Right cardiac atrium (tissue), 5 donors: ENCODE measurements at regions not wholly inside any gene's neighbourhood (a gene's known extent, or its start where the extent isn't known, plus 50 kb on each side); places are given as distances from the start of the nearest gene placed in this dataset.

Experiments used
- ATAC-seq, 2 donors: fragments of 200-7000 bp; cut with Tn5 transposase; one replicate each; pipeline versions ENCODE4 v1.8.0 to v1.9.1; 2020; ENCODE audit warnings: moderate library complexity in 2 of 2, mild to moderate bottlenecking in 1 of 2
- DNase-seq, 3 donors: peaks; one replicate each; pipeline ENCODE4 v3.0.0-alpha.2; 2020
- H3K27ac ChIP-seq: one replicate; pipeline ENCODE4 v1.5.1; 2013; ENCODE audit warnings: mild to moderate bottlenecking, low read length, control low read depth, moderate library complexity
- H3K27me3 ChIP-seq: one replicate; pipeline ENCODE4 v1.6.1; 2013; ENCODE audit not compliant: control insufficient read depth, insufficient read depth
- H3K4me1 ChIP-seq: one replicate; pipeline ENCODE4 v1.6.1; 2013; ENCODE audit warnings: low read length; ENCODE audit not compliant: control insufficient read depth, insufficient read depth
- H3K4me3 ChIP-seq: one replicate; pipeline ENCODE4 v1.5.1; 2013; ENCODE audit warnings: low read length, control low read depth
- H3K9me3 ChIP-seq: one replicate; pipeline ENCODE4 v1.6.1; 2013; ENCODE audit warnings: low read length; ENCODE audit not compliant: control insufficient read depth
- WGBS: extraction: QIAGEN DNeasy Blood & Tissue Kit; methylation state at CpG from one replicate; pipeline ENCODE4 v1.1.7; 2013; 5-methylcytosine and 5-hydroxymethylcytosine counted together
- intact Hi-C, 4 donors: fragments of 100-400 bp; cut with DNase I; formaldehyde crosslinking; loops; one replicate each; pipeline versions ENCODE4 v1.11.0 to v1.14.0; 2022 to 2023
- donor health status: healthy with polysubstance abuse.
- donor health status: DM: no; HTN: yes; CAD: no.
- donor health status: DM: no; HTN: no; CAD: no.
- donor health status: DM: no; HTN: yes; CAD: no; lungs with severe emphysema.
- donor health status: DM: yes; HTN: yes; CAD: no.

- Histone ChIP-seq H3K4me3 (no peak overlapping the region), H3K27ac (no peak overlapping the region), H3K4me1 (no peaks in the 10 kb centered on the region), H3K27me3 (no peaks in the 10 kb centered on the region), H3K9me3 (no peaks in the 10 kb centered on the region)
- 63% methylated on average over 7 of the region's 7 CpGs for WGBS
- ATAC-seq, result no peak
- no peak for DNase-seq
- intact Hi-C loops, result no loop called here
These were observed 205.4 kb upstream of the SNX19 start for GRCh38 chr11:131121426-131122333.

DNA sequence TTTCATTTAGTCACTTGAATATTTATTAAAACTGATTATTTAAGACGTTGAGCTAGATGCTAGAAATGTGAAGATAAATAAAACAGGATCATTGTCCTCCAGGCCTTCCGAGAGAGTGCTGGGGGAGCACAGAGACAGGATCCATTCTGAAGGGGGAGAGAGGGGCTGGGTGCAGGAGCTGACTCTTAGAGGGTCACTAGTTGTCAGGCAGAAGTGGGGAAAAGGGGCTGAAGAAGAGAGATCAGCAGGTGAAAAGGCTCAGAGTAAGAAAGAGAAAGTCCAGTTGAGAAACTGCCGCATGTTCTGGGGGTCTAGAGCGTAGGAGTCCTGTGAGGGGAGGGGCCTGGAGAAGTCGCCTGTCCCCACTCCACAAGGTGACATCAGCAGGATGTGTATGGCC is 206.2 kb upstream of the SNX19 start:
- 76% methylated on average over 5 of the region's 5 CpGs for WGBS
- DNase-seq (no peak), ATAC-seq (no peak)
- H3K4me1 ChIP-seq, result no peaks in the 10 kb centered on the region
- no peaks in the 10 kb centered on the region for H3K27me3 ChIP-seq
- peaks cover 1% of the 10 kb centered on the region for H3K9me3 ChIP-seq
- H3K27ac ChIP-seq, result no peak overlapping the region
- intact Hi-C loops, result no loop called here
- no peak overlapping the region for H3K4me3 ChIP-seq

GRCh38 chr11:131129474-131129873 is 213.2 kb upstream of the SNX19 start:
- ATAC-seq (no peak), DNase-seq (no peak)
- WGBS, result 85% methylated on average over 2 of the region's 2 CpGs
- H3K27ac ChIP-seq, result no peak overlapping the region
- H3K9me3 ChIP-seq, result peaks cover 1% of the 10 kb centered on the region
- H3K4me3 ChIP-seq, result no peak overlapping the region
- no peaks in the 10 kb centered on the region for H3K4me1 ChIP-seq
- intact Hi-C loops, result no loop called here
- H3K27me3 ChIP-seq, result no peaks in the 10 kb centered on the region

GRCh38 chr11:131135611-131136010 is 219.3 kb upstream of the SNX19 start:
- intact Hi-C loops, result no loop called here
- Histone ChIP-seq H3K4me1 (no peaks in the 10 kb centered on the region), H3K27me3 (no peaks in the 10 kb centered on the region), H3K27ac (no peak overlapping the region), H3K9me3 (no peaks in the 10 kb centered on the region), H3K4me3 (no peak overlapping the region)
- ATAC-seq (no peak), DNase-seq (no peak)
- WGBS, result 71% methylated on average over 3 of the region's 3 CpGs

GRCh38 chr11:131136486-131136885 is 220.2 kb upstream of the SNX19 start:
- Histone ChIP-seq H3K9me3 (no peaks in the 10 kb centered on the region), H3K27me3 (no peaks in the 10 kb centered on the region), H3K4me1 (no peaks in the 10 kb centered on the region), H3K27ac (no peak overlapping the region), H3K4me3 (no peak overlapping the region)
- DNase-seq (no peak), ATAC-seq (no peak)
- 43% methylated on average over 1 of the region's 1 CpG for WGBS
- intact Hi-C loops, result no loop called here

GRCh38 chr11:131137046-131137445 is 220.8 kb upstream of the SNX19 start:
- no peak for DNase-seq
- Histone ChIP-seq H3K27ac (no peak overlapping the region), H3K4me3 (no peak overlapping the region), H3K27me3 (no peaks in the 10 kb centered on the region), H3K4me1 (no peaks in the 10 kb centered on the region), H3K9me3 (no peaks in the 10 kb centered on the region)
- 69% methylated on average over 2 of the region's 2 CpGs for WGBS
- no peak for ATAC-seq
- intact Hi-C loops, result no loop called here

GRCh38 chr11:131138731-131139130 is 222.5 kb upstream of the SNX19 start:
- H3K9me3 ChIP-seq, result no peaks in the 10 kb centered on the region
- intact Hi-C loops, result no loop called here
- H3K27ac ChIP-seq, result no peak overlapping the region
- no peaks in the 10 kb centered on the region for H3K27me3 ChIP-seq
- DNase-seq, result no peak
- 44% methylated on average over 4 of the region's 4 CpGs for WGBS
- no peak overlapping the region for H3K4me3 ChIP-seq
- no peak for ATAC-seq
- no peaks in the 10 kb centered on the region for H3K4me1 ChIP-seq

DNA sequence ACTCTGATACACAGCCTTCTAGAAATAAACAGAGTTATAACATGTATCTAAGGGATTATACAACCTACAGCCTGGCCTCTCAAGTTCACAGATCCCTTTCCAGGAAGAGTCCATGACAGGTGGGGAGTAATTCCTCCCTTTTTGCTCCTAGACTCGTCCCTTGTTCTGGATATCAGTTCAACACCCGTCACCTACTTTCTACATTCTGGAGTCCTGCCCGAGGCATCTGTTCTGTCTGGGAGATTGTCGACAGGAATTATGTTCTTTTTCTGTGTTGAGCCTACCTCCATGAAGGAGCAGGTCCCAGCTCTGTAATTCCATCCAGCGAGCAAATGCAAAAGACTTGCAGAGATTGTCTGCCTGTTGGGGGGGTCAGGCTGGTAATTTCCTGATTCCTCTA is 224.6 kb upstream of the NTM start:
- DNase-seq (no peak), ATAC-seq (no peak)
- H3K4me1 ChIP-seq, result no peaks in the 10 kb centered on the region
- H3K27me3 ChIP-seq, result no peaks in the 10 kb centered on the region
- H3K9me3 ChIP-seq, result no peaks in the 10 kb centered on the region
- H3K4me3 ChIP-seq, result no peak overlapping the region
- intact Hi-C loops, result no loop called here
- WGBS, result 47% methylated on average over 5 of the region's 5 CpGs
- no peak overlapping the region for H3K27ac ChIP-seq

DNA sequence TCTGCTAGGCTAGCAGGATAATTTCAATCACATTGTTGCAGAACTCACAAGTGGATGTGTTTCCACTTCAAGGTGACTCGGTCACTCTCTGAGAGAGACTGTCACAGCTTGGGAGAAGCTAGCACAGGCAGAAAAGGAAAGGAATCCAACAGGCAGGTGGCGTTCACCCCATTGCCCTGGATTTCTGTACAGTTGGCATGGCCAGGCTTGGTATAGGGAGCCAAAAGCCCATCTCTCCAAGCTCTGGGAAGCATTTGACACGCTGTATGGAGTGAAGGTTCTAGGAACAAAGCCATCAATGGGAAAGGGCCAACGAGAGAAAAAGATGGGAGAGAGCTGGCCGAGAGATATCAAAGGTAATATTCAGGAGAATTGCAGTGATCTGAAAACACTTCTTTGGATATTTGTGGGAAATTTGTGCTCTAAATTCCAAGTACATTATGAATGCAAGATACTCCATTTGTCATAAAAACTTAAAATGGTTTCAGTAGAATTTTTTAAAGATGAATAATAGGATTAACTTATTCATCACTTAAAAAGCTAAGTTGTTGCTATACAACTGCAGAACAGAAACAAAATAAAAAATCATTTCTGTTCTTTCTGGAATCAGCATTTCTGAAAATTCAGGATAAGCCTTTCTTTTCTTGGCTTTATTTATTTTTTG is 223.5 kb upstream of the NTM start:
- WGBS, result 53% methylated on average over 5 of the region's 5 CpGs

GRCh38 chr11:131154351-131154750 is 216.1 kb upstream of the NTM start:
- 36% methylated on average over 7 of the region's 7 CpGs for WGBS
- Histone ChIP-seq H3K27ac (no peak overlapping the region), H3K4me3 (no peak overlapping the region), H3K4me1 (no peaks in the 10 kb centered on the region), H3K27me3 (no peaks in the 10 kb centered on the region), H3K9me3 (no peaks in the 10 kb centered on the region)
- no peak for DNase-seq
- ATAC-seq, result no peak
- intact Hi-C loops, result no loop called here

More for the DNA sequence above, 223.5 kb upstream of the NTM start:
- intact Hi-C loops, result no loop called here
- DNase-seq, result no peak
- Histone ChIP-seq H3K4me1 (no peaks in the 10 kb centered on the region), H3K9me3 (no peaks in the 10 kb centered on the region), H3K4me3 (no peak overlapping the region), H3K27me3 (no peaks in the 10 kb centered on the region), H3K27ac (no peak overlapping the region)
- no peak for ATAC-seq

DNA sequence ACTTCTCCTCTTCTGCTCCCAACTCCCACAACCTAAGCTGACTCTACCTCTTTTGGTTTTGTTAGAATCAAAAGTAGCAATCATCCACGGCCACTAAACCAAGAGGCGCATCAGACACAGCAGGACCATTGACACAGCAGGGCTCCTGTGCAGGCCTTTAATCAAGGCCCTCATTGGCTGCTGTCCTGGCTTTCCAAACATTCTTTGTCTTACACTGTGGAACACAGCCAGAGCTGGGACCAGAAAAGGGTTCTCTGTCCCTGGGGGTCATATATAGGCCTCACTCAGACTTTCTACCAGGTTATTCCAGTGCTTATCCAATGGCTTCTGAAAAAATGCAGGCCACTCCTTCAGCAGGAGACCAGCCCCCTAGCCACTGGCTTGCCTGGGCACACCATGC is 212.7 kb upstream of the NTM start:
- Histone ChIP-seq H3K4me1 (no peaks in the 10 kb centered on the region), H3K9me3 (no peaks in the 10 kb centered on the region), H3K27ac (no peak overlapping the region), H3K27me3 (no peaks in the 10 kb centered on the region), H3K4me3 (no peak overlapping the region)
- WGBS, result 83% methylated on average over 2 of the region's 2 CpGs
- no peak for DNase-seq
- no peak for ATAC-seq
- intact Hi-C loops, result no loop called here
